ENCODE measurements at regions not wholly inside any gene's neighbourhood (a gene's known extent, or its start where the extent isn't known, plus 50 kb on each side); places are given as distances from the start of the nearest gene placed in this dataset.

- TF ChIP-seq, protein P1, sequence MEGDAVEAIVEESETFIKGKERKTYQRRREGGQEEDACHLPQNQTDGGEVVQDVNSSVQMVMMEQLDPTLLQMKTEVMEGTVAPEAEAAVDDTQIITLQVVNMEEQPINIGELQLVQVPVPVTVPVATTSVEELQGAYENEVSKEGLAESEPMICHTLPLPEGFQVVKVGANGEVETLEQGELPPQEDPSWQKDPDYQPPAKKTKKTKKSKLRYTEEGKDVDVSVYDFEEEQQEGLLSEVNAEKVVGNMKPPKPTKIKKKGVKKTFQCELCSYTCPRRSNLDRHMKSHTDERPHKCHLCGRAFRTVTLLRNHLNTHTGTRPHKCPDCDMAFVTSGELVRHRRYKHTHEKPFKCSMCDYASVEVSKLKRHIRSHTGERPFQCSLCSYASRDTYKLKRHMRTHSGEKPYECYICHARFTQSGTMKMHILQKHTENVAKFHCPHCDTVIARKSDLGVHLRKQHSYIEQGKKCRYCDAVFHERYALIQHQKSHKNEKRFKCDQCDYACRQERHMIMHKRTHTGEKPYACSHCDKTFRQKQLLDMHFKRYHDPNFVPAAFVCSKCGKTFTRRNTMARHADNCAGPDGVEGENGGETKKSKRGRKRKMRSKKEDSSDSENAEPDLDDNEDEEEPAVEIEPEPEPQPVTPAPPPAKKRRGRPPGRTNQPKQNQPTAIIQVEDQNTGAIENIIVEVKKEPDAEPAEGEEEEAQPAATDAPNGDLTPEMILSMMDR (IDR thresholded peaks at IDR 0.05), result no peak
- TF ChIP-seq POLR2A (IDR thresholded peaks at IDR 0.05), result no peak
Measured at GRCh38 chr1:832136-832535, 91.6 kb upstream of the SAMD11 start.

All from testis (tissue), 2 donors.